HCT116 (cell line): ENCODE measurements at regions not wholly inside any gene's neighbourhood (a gene's known extent, or its start where the extent isn't known, plus 50 kb on each side); places are given as distances from the start of the nearest gene placed in this dataset.

Experiments
- ATAC-seq: fragments of 200-7000 bp; cut with Tn5 transposase; 2 replicates; pipeline ENCODE4 v1.9.1; 2020; ENCODE audit warnings: mild to moderate bottlenecking, moderate library complexity
- BruUV-seq: library from RNA; stranded (reverse); fragments of 400-500 nt; replicated peaks from 2 replicates; lab custom pipeline; 2021; lab: Mats Ljungman, UMichigan
- CTCF ChIA-PET: fragments of 300-600 bp; sonication (Branson Sonifier 250); formaldehyde crosslinking; loops from one replicate; lab custom pipeline; 2021; ENCODE audit warnings: antibody characterized with exemption; lab: Charles Lee
- POLR2A ChIA-PET: fragments of 300-600, 350-600 bp; sonication (Branson Sonifier 250); formaldehyde crosslinking; loops from one replicate; lab custom pipeline; 2021; ENCODE audit warnings: antibody characterized with exemption; lab: Charles Lee
- RAD21 ChIA-PET, 2 experiments: fragments of 300-600 bp; sonication (Branson Sonifier 250); formaldehyde crosslinking; loops; one replicate each; lab custom pipeline; 2023; ENCODE audit warnings: low total read pairs in 2 of 2; ENCODE audit not compliant: uncharacterized antibody in 2 of 2, unreplicated experiment in 2 of 2, low non-redundant PET in 1 of 2; lab: Charles Lee
- DNase-seq: peaks from one replicate; pipeline ENCODE4 v3.0.0-alpha.2; 2010; ENCODE audit warnings: low read depth, low spot score
- H2AFZ ChIP-seq: fragments of 200-600 bp; shearing (Covaris generic), sonication (generic); 2 replicates; pipeline ENCODE4 v1.6.1; 2017; ENCODE audit warnings: low read depth, mixed run types, mixed read lengths, antibody characterized with exemption, low read length; ENCODE audit not compliant: poor library complexity, severe bottlenecking
- H3K27ac ChIP-seq: 2 replicates; pipeline ENCODE4 v1.5.1; 2012; ENCODE audit warnings: low read depth, low read length
- H3K27me3 ChIP-seq: fragments of 200-600 bp; sonication (generic); 2 replicates; pipeline ENCODE4 v1.6.1; 2016; ENCODE audit warnings: mixed run types, low read length, mixed read lengths; ENCODE audit not compliant: insufficient read depth
- H3K36me3 ChIP-seq, 2 experiments: fragments of 200-500 bp in 1 of 2; fragments of 200-600 bp in 1 of 2; sonication (Bioruptor generic) in 1 of 2; sonication (generic) in 1 of 2; 2 replicates each; pipeline versions ENCODE4 v1.5.1 to v1.6.1; 2014 to 2016; ENCODE audit warnings: low read length in 2 of 2, inconsistent platforms in 1 of 2, mixed read lengths in 1 of 2, mixed run types in 1 of 2; ENCODE audit not compliant: insufficient read depth in 2 of 2, control insufficient read depth in 1 of 2
- H3K4me1 ChIP-seq, 2 experiments: fragments of 200-600 bp in 1 of 2; sonication (generic) in 1 of 2; 2 replicates each; pipeline versions ENCODE4 v1.5.1 to v1.6.1; 2012 to 2017; ENCODE audit warnings: low read length in 2 of 2, inconsistent platforms in 1 of 2, mild to moderate bottlenecking in 1 of 2, mixed read lengths in 1 of 2, mixed run types in 1 of 2, moderate library complexity in 1 of 2; ENCODE audit not compliant: insufficient read depth in 2 of 2, control insufficient read depth in 1 of 2
- H3K4me2 ChIP-seq: fragments of 200-600 bp; sonication (generic); 2 replicates; pipeline ENCODE4 v1.6.1; 2017; ENCODE audit warnings: mixed run types, low read length, mixed read lengths
- H3K4me3 ChIP-seq, 2 experiments: fragments of 200-600 bp in 1 of 2; sonication (generic) in 1 of 2; replicated peaks in 1 of 2; 2 replicates each; pipeline ENCODE4 v1.5.1; 2011 to 2016; ENCODE audit warnings: low read length in 2 of 2, control low read depth in 1 of 2, low read depth in 1 of 2, mild to moderate bottlenecking in 1 of 2, mixed read lengths in 1 of 2, mixed run types in 1 of 2
- H3K79me2 ChIP-seq: fragments of 200-600 bp; sonication (generic); 2 replicates; pipeline ENCODE4 v1.6.1; 2017; ENCODE audit warnings: mild to moderate bottlenecking, mixed run types, low read length, moderate library complexity, mixed read lengths; ENCODE audit not compliant: insufficient read depth
- H3K9ac ChIP-seq: fragments of 200-600 bp; sonication (generic); 2 replicates; pipeline ENCODE4 v1.6.1; 2016; ENCODE audit warnings: low read length, mixed read lengths
- H3K9me2 ChIP-seq: fragments of 200-600 bp; sonication (generic), shearing (Covaris generic); 2 replicates; pipeline ENCODE4 v1.6.1; 2017; ENCODE audit warnings: mixed run types, mild to moderate bottlenecking, moderate library complexity; ENCODE audit not compliant: insufficient read depth
- H3K9me3 ChIP-seq, 2 experiments: fragments of 200-500 bp in 1 of 2; fragments of 200-600 bp in 1 of 2; sonication (Bioruptor generic) in 1 of 2; sonication (generic) in 1 of 2; 2 replicates each; pipeline ENCODE4 v1.6.1; 2014 to 2017; ENCODE audit warnings: low read length in 2 of 2, mixed read lengths in 2 of 2, inconsistent platforms in 1 of 2, low read depth in 1 of 2, mild to moderate bottlenecking in 1 of 2, mixed run types in 1 of 2, moderate library complexity in 1 of 2; ENCODE audit not compliant: control insufficient read depth in 1 of 2, insufficient read depth in 1 of 2
- H4K20me1 ChIP-seq: fragments of 200-600 bp; sonication (generic), shearing (Covaris generic); 2 replicates; pipeline ENCODE4 v1.6.1; 2017; ENCODE audit warnings: mixed run types, mild to moderate bottlenecking, moderate library complexity; ENCODE audit not compliant: insufficient read depth
- CEBPB ChIP-seq: IDR thresholded peaks from 2 replicates; pipeline ENCODE4 v1.6.1; 2012; ENCODE audit warnings: low read depth
- EGR1 ChIP-seq: IDR thresholded peaks from 2 replicates; pipeline ENCODE4 v1.6.1; 2012; ENCODE audit warnings: low read depth
- EZH2 ChIP-seq: fragments of 200-600 bp; sonication (generic); IDR thresholded peaks from 2 replicates; pipeline ENCODE4 v1.6.1; 2017; ENCODE audit warnings: antibody characterized with exemption, mixed run types
- FOSL1 ChIP-seq: IDR thresholded peaks from 2 replicates; pipeline ENCODE4 v1.6.1; 2012; ENCODE audit warnings: low read depth
- JUND ChIP-seq: IDR thresholded peaks from 2 replicates; pipeline ENCODE4 v1.6.1; 2012
- MAX ChIP-seq: IDR thresholded peaks from 2 replicates; pipeline ENCODE4 v1.6.1; 2012
- POLR2A ChIP-seq: IDR thresholded peaks from 2 replicates; pipeline ENCODE4 v1.7.0; 2011; ENCODE audit warnings: borderline replicate concordance; ENCODE audit not compliant: insufficient read depth, insufficient read length; ENCODE audit errors: extremely low read depth
- RAD21 ChIP-seq: IDR thresholded peaks from 2 replicates; pipeline ENCODE4 v1.6.1; 2012; ENCODE audit warnings: low read depth, mild to moderate bottlenecking
- SIN3A ChIP-seq: IDR thresholded peaks from 2 replicates; pipeline ENCODE4 v1.6.1; 2012; ENCODE audit warnings: low read depth
- SP1 ChIP-seq: IDR thresholded peaks from 2 replicates; pipeline ENCODE4 v1.6.1; 2012; ENCODE audit warnings: low read depth
- SRF ChIP-seq: IDR thresholded peaks from 2 replicates; pipeline ENCODE4 v1.6.1; 2012; ENCODE audit warnings: low read depth
- TCF7L2 ChIP-seq: IDR thresholded peaks from 2 replicates; pipeline ENCODE4 v1.7.0; 2011; ENCODE audit warnings: borderline replicate concordance, inconsistent platforms; ENCODE audit not compliant: insufficient read depth, insufficient read length; ENCODE audit errors: extremely low read depth
- YY1 ChIP-seq: IDR thresholded peaks from 2 replicates; pipeline ENCODE4 v1.6.1; 2011; ENCODE audit warnings: low read length, low read depth, moderate library complexity, mild to moderate bottlenecking; ENCODE audit not compliant: insufficient replicate concordance; ENCODE audit errors: extremely low read depth
- ZBTB33 ChIP-seq: IDR thresholded peaks from 2 replicates; pipeline ENCODE4 v1.6.1; 2011; ENCODE audit warnings: mild to moderate bottlenecking, low read length, moderate library complexity; ENCODE audit not compliant: insufficient replicate concordance; ENCODE audit errors: extremely low read depth
- ZNF274 ChIP-seq: fragments of 200-500 bp; sonication (Bioruptor generic); IDR thresholded peaks from 2 replicates; pipeline ENCODE4 v1.6.1; 2014; ENCODE audit warnings: mild to moderate bottlenecking, low read depth, low read length, inconsistent platforms
- intact Hi-C: fragments of 100-400 bp; cut with micrococcal nuclease; formaldehyde crosslinking; loops from 2 replicates; pipeline ENCODE4 v1.10.0; 2022

- H3K9me3 ChIP-seq: peaks cover 6 to 17% of the 10 kb centered on the region in 2 experiments; a peak in 2 of 4 replicates
- CTCF ChIA-PET: no interaction called here
Measured at GRCh38 chr20:60283281-60283680, 325.1 kb downstream of the CDH26 start.

GRCh38 chr20:60286764-60287163 is 328.5 kb downstream of the CDH26 start:
- Histone ChIP-seq H3K27me3 (no peaks in the 10 kb centered on the region), H3K4me1 (no peaks in the 10 kb centered on the region), H2AFZ (no peak overlapping the region), H3K4me3 (no peak overlapping the region), H3K79me2 (no peaks in the 10 kb centered on the region), H3K4me2 (no peak overlapping the region), H3K9me2 (no peaks in the 10 kb centered on the region), H3K9me3 (peaks cover 11 to 14% of the 10 kb centered on the region in 2 experiments; a peak in 2 of 4 replicates), H3K9ac (no peak overlapping the region), H4K20me1 (no peaks in the 10 kb centered on the region), H3K27ac (no peak overlapping the region), H3K36me3 (no peaks in the 10 kb centered on the region)
- DNase-seq (no peak), ATAC-seq (no peak)
- BruUV-seq: no TSS peak
- ChIA-PET RAD21 (interaction anchor here in 1 of 2 experiments (0.6 kb wide), 1 partner anchor 1187 kb away, joined by 3 read pairs; no protein-coding TSS in a partner anchor), POLR2A (no interaction called here), CTCF (no interaction called here)
- intact Hi-C loops: no loop called here
- TF ChIP-seq RAD21: no peak
- no peak for TF ChIP-seq SRF
- TF ChIP-seq TCF7L2: no peak
- no peak for TF ChIP-seq ZNF274
- TF ChIP-seq POLR2A: no peak
- TF ChIP-seq SIN3A: no peak
- no peak for TF ChIP-seq JUND
- TF ChIP-seq EZH2: no peak
- TF ChIP-seq CEBPB: no peak
- TF ChIP-seq YY1: no peak
- no peak for TF ChIP-seq FOSL1
- TF ChIP-seq EGR1: no peak
- TF ChIP-seq SP1: no peak

More at GRCh38 chr20:60283281-60283680, 325.1 kb downstream of the CDH26 start:
- Histone ChIP-seq H3K9me2 (no peaks in the 10 kb centered on the region), H3K4me2 (no peak overlapping the region), H3K27me3 (no peaks in the 10 kb centered on the region), H2AFZ (no peak overlapping the region), H3K36me3 (no peaks in the 10 kb centered on the region), H3K4me1 (no peaks in the 10 kb centered on the region), H3K27ac (no peak overlapping the region), H4K20me1 (no peaks in the 10 kb centered on the region), H3K79me2 (no peaks in the 10 kb centered on the region), H3K9ac (no peak overlapping the region), H3K4me3 (no peak overlapping the region)
- ChIA-PET RAD21 (no interaction called here), POLR2A (no interaction called here)
- no peak for DNase-seq
- BruUV-seq: no TSS peak
- no peak for TF ChIP-seq FOSL1
- no peak for TF ChIP-seq JUND
- no peak for TF ChIP-seq MAX
- no peak for TF ChIP-seq SRF
- no peak for TF ChIP-seq ZBTB33
- intact Hi-C loops: no loop called here
- ATAC-seq: no peak
